Right lobe of liver (tissue), 6 donors: ENCODE measurements at regions not wholly inside any gene's neighbourhood (a gene's known extent, or its start where the extent isn't known, plus 50 kb on each side); places are given as distances from the start of the nearest gene placed in this dataset.

Experiments used
- ATAC-seq, 4 donors: fragments of 200-7000 bp; cut with Tn5 transposase; one replicate each; pipeline ENCODE4 v1.9.1; 2020; ENCODE audit warnings: mild to moderate bottlenecking in 4 of 4, moderate library complexity in 4 of 4
- DNase-seq, 3 donors: peaks; one replicate each; pipeline ENCODE4 v3.0.0-alpha.2; 2020
- H3K27ac ChIP-seq, 3 donors: fragments of 200-600 bp; one replicate each; pipeline ENCODE4 v1.8.0; 2022
- H3K27me3 ChIP-seq, 2 donors: fragments of 200-600 bp; one replicate each; pipeline ENCODE4 v1.8.0; 2022
- H3K36me3 ChIP-seq, 4 donors: fragments of 200-600 bp; sonication (generic) in 1 of 4; one replicate each; pipeline versions ENCODE4 v1.5.1 to v1.8.0; 2017 to 2022; ENCODE audit warnings: control low read depth in 1 of 4
- H3K4me1 ChIP-seq, 4 donors: fragments of 200-600 bp; sonication (generic) in 1 of 4; one replicate each; pipeline versions ENCODE4 v1.5.1 to v1.8.0; 2017 to 2022; ENCODE audit warnings: control low read depth in 1 of 4
- H3K4me3 ChIP-seq, 3 donors: fragments of 200-600 bp; one replicate each; pipeline ENCODE4 v1.8.0; 2022
- H3K9me3 ChIP-seq, 4 donors: fragments of 200-600 bp; sonication (generic) in 1 of 4; one replicate each; pipeline versions ENCODE4 v1.5.1 to v1.8.0; 2017 to 2022; ENCODE audit warnings: control low read depth in 1 of 4
- POLR2A ChIP-seq: fragments of 450-650 bp; IDR thresholded peaks from one replicate; pipeline ENCODE4 v1.6.1; 2017; ENCODE audit warnings: antibody characterized with exemption, mild to moderate bottlenecking
- WGBS: methylation state at CpG from one replicate; pipeline ENCODE4 v1.1.6; 2018; ENCODE audit warnings: low coverage, low lambda C conversion rate; ENCODE audit not compliant: insufficient coverage; ENCODE audit errors: missing lambda C conversion rate; 5-methylcytosine and 5-hydroxymethylcytosine counted together
- intact Hi-C, 2 donors: fragments of 100-400 bp; cut with DNase I; formaldehyde crosslinking; loops; one replicate each; pipeline versions ENCODE4 v1.11.2 to v1.14.1; 2022
- TF ChIP-seq, protein P1 (sequence below), 4 donors: fragments of 200-600 bp in 3 of 4; fragments of 450-650 bp in 1 of 4; IDR thresholded peaks; one replicate each; pipeline versions ENCODE4 v1.5.1 to v1.8.0; 2016 to 2022; ENCODE audit warnings: antibody characterized with exemption in 4 of 4, mild to moderate bottlenecking in 2 of 4
- donor health status: DM: no; HTN: yes; CAD: no.
- donor health status: DM: no; HTN: no; CAD: no.
- donor health status: DM: no; HTN: no; CAD: no.
- donor health status: DM: no; HTN: yes; CAD: no.
- donor health status: DM: no; HTN: yes; CAD: no.

GRCh38 chr3:144053121-144053520 lies 81.5 kb downstream of the DIPK2A start:
- intact Hi-C loops = no loop called here
- Histone ChIP-seq H3K36me3 (no peaks in the 10 kb centered on the region), H3K4me1 (peaks cover 0 to 9% (median 0%) of the 10 kb centered on the region in 4 donors), H3K4me3 (no peak overlapping the region), H3K9me3 (no peaks in the 10 kb centered on the region), H3K27ac (no peak overlapping the region), H3K27me3 (no peaks in the 10 kb centered on the region)
- no peak for DNase-seq
- TF ChIP-seq, protein P1, sequence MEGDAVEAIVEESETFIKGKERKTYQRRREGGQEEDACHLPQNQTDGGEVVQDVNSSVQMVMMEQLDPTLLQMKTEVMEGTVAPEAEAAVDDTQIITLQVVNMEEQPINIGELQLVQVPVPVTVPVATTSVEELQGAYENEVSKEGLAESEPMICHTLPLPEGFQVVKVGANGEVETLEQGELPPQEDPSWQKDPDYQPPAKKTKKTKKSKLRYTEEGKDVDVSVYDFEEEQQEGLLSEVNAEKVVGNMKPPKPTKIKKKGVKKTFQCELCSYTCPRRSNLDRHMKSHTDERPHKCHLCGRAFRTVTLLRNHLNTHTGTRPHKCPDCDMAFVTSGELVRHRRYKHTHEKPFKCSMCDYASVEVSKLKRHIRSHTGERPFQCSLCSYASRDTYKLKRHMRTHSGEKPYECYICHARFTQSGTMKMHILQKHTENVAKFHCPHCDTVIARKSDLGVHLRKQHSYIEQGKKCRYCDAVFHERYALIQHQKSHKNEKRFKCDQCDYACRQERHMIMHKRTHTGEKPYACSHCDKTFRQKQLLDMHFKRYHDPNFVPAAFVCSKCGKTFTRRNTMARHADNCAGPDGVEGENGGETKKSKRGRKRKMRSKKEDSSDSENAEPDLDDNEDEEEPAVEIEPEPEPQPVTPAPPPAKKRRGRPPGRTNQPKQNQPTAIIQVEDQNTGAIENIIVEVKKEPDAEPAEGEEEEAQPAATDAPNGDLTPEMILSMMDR (IDR thresholded peaks at IDR 0.05) = no peak
- no peak for TF ChIP-seq POLR2A
- 86% methylated on average over 1 of the region's 1 CpG for WGBS
- no peak for ATAC-seq

DNA sequence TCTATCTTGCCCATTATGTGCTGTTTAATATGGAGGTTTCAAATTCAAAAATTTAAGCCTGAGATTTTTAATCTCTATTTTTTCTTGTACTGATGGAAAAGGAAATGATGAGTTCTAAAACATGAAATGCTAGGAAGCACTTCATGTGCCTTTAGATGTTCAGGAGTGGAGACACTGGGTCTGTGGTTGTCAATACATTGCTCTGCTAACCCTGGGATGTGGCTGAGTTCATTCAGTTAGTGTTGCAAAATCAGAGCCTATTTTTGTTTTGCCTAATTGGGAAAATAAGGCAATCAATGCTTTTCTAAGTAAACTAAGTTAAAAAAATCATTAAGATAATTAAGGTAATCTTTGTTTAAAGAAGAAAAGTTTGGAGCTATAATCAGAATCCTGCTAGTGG lies 83.1 kb downstream of the DIPK2A start:
- Histone ChIP-seq H3K4me1 (peaks cover 0 to 9% (median 0%) of the 10 kb centered on the region in 4 donors), H3K36me3 (no peaks in the 10 kb centered on the region), H3K4me3 (no peak overlapping the region), H3K27ac (no peak overlapping the region), H3K9me3 (no peaks in the 10 kb centered on the region), H3K27me3 (no peaks in the 10 kb centered on the region)
- intact Hi-C loops = no loop called here
- no peak for DNase-seq
- ATAC-seq = peak; percentile 45 to 74 (median 64)
- TF ChIP-seq, protein P1 (IDR thresholded peaks at IDR 0.05) = no peak
- no peak for TF ChIP-seq POLR2A

DNA sequence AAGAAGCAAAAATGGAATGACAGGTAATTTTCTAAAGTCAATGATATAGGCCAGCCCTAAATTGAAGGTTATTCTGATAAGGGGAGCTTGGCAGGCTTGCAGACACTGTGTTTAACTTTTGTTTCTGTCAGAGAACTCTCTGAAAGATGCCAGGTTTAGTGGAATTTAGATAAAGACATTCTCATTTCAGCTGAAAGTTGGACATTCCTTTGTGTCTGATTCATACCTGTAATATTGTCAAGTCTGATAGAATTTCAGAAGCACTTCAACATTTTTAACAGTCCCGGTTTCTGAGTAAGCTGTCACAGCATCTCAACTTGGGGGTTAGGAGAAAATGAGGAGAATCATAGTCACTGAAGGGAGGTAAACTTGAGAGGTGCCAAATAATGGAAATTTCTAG lies 84.0 kb downstream of the DIPK2A start:
- Histone ChIP-seq H3K9me3 (no peaks in the 10 kb centered on the region), H3K4me1 (peaks cover 0 to 9% (median 0%) of the 10 kb centered on the region in 4 donors), H3K27me3 (no peaks in the 10 kb centered on the region), H3K27ac (no peak overlapping the region), H3K36me3 (no peaks in the 10 kb centered on the region), H3K4me3 (no peak overlapping the region)
- DNase-seq (no peak), ATAC-seq (peak; percentile 83 to 96 (median 88))
- WGBS = 14% methylated on average over 1 of the region's 1 CpG
- intact Hi-C loops = no loop called here
- TF ChIP-seq, protein P1 (IDR thresholded peaks at IDR 0.05) = no peak
- no peak for TF ChIP-seq POLR2A

- no peaks in the 10 kb centered on the region for H3K27me3 ChIP-seq
- no peak for TF ChIP-seq POLR2A
- TF ChIP-seq, protein P1 (IDR thresholded peaks at IDR 0.05) = no peak
- ATAC-seq (no peak), DNase-seq (no peak)
- H3K27ac ChIP-seq = no peak overlapping the region
- no peaks in the 10 kb centered on the region for H3K36me3 ChIP-seq
- intact Hi-C loops = no loop called here
- H3K9me3 ChIP-seq = no peaks in the 10 kb centered on the region
- 79% methylated on average over 6 of the region's 6 CpGs for WGBS
- H3K4me3 ChIP-seq = no peak overlapping the region
- H3K4me1 ChIP-seq = peaks cover 0 to 9% (median 0%) of the 10 kb centered on the region in 4 donors
Observed at GRCh38 chr3:144058713-144059112, 87.1 kb downstream of the DIPK2A start.

DNA sequence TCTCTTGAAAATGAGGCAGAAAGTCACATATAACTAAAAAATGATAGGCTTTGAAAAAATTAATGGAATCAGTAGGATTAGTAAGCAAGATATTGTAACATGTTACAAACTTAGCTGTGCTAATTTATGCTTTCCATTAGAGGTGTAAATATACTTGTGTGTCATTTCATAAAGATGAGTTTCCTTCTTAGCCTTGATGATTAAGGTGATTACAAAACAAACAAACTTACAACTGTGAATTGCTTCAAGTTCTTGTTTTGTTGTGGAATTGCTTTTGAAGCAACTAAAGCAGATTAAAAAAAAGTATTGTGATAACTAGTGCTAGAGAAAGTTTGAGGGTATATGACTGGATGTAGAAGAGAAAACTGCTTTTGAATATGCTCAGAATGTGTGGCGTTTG lies 87.9 kb downstream of the DIPK2A start:
- TF ChIP-seq POLR2A = no peak
- TF ChIP-seq, protein P1 (IDR thresholded peaks at IDR 0.05) = no peak
- Histone ChIP-seq H3K36me3 (no peaks in the 10 kb centered on the region), H3K27me3 (no peaks in the 10 kb centered on the region), H3K9me3 (no peaks in the 10 kb centered on the region), H3K27ac (no peak overlapping the region), H3K4me3 (no peak overlapping the region), H3K4me1 (peaks cover 0 to 9% (median 0%) of the 10 kb centered on the region in 4 donors)
- ATAC-seq = no peak
- WGBS = 94% methylated on average over 1 of the region's 1 CpG
- intact Hi-C loops = no loop called here
- no peak for DNase-seq
